ENCODE measurements at regions not wholly inside any gene's neighbourhood (a gene's known extent, or its start where the extent isn't known, plus 50 kb on each side); places are given as distances from the start of the nearest gene placed in this dataset.

DNA sequence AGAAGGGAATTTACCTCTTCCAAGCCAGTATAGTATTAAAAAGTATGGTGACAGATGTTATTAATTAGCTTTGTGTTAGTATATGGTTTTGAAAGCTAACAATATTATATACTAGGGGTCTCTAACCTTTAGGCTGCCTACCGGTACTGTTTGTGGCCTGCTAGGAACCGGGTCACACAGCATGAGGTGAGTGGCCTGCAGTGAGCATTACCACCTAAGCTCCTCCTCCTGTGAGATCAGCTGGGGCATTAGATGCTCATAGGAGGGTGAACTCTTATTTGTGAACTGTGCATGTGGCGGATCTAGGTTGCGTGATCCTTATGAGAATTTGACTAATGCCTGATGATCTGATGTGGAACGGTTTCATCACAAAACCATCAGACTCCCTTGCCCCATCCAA lies 583.4 kb upstream of the CDH2 start:
- intact Hi-C loops (cut with DNase I; ENCODE audit: low total_unique reads), result no loop called here

DNA sequence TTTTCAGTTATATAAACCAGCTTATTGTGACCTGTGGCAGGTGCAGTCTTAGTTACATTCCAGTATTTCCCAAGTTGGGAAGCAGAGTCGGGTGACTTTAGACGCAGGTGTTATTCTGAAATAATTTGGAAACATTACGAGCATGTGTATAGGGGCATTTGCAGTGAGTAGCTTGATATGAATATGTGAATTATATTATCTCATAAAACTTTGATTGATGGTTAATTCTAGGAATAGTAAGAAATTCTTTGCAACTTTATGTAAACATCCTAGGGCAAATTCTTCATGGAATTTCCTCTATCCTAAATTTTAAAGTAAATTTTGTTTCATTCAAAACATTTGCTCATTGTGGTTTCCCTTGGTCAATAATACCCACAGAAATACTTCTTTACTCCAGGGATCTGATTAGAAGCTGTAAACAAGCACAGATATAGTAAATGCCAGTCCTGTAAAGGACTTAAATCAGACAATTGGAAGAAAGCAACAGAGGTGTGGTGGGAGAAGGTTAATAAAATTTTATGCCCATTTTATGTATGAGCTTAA lies 580.6 kb upstream of the CDH2 start:
- Histone ChIP-seq H3K4me3 (no peak overlapping the region), H3K27ac (no peak overlapping the region), H3K27me3 (no peaks in the 10 kb centered on the region), H3K9me3 (no peaks in the 10 kb centered on the region), H3K4me1 (no peaks in the 10 kb centered on the region), H3K36me3 (no peaks in the 10 kb centered on the region)
- no peak for DNase-seq
- TF ChIP-seq, protein P1, sequence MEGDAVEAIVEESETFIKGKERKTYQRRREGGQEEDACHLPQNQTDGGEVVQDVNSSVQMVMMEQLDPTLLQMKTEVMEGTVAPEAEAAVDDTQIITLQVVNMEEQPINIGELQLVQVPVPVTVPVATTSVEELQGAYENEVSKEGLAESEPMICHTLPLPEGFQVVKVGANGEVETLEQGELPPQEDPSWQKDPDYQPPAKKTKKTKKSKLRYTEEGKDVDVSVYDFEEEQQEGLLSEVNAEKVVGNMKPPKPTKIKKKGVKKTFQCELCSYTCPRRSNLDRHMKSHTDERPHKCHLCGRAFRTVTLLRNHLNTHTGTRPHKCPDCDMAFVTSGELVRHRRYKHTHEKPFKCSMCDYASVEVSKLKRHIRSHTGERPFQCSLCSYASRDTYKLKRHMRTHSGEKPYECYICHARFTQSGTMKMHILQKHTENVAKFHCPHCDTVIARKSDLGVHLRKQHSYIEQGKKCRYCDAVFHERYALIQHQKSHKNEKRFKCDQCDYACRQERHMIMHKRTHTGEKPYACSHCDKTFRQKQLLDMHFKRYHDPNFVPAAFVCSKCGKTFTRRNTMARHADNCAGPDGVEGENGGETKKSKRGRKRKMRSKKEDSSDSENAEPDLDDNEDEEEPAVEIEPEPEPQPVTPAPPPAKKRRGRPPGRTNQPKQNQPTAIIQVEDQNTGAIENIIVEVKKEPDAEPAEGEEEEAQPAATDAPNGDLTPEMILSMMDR (IDR thresholded peaks at IDR 0.05), result no peak
- intact Hi-C loops (cut with DNase I; ENCODE audit: low total_unique reads), result no loop called here

More for the DNA sequence above, 583.4 kb upstream of the CDH2 start:
- Histone ChIP-seq H3K27me3 (no peaks in the 10 kb centered on the region), H3K4me3 (no peak overlapping the region), H3K36me3 (no peaks in the 10 kb centered on the region), H3K4me1 (no peaks in the 10 kb centered on the region), H3K9me3 (no peaks in the 10 kb centered on the region), H3K27ac (no peak overlapping the region)
- no peak for DNase-seq
- TF ChIP-seq, protein P1 (IDR thresholded peaks at IDR 0.05), result no peak

- no peak overlapping the region for H3K4me3 ChIP-seq
- no peaks in the 10 kb centered on the region for H3K9me3 ChIP-seq
- no peaks in the 10 kb centered on the region for H3K4me1 ChIP-seq
- DNase-seq, result no peak
- H3K36me3 ChIP-seq, result no peaks in the 10 kb centered on the region
- intact Hi-C loops (cut with DNase I; ENCODE audit: low total_unique reads), result no loop called here
- H3K27ac ChIP-seq, result no peak overlapping the region
- no peaks in the 10 kb centered on the region for H3K27me3 ChIP-seq
- TF ChIP-seq, protein P1 (IDR thresholded peaks at IDR 0.05), result no peak
Observed at GRCh38 chr18:28743115-28743514, 566.2 kb upstream of the CDH2 start.

GRCh38 chr18:28740575-28740974 lies 563.6 kb upstream of the CDH2 start:
- no peak for DNase-seq
- intact Hi-C loops (cut with DNase I; ENCODE audit: low total_unique reads), result no loop called here
- no peaks in the 10 kb centered on the region for H3K4me1 ChIP-seq
- TF ChIP-seq, protein P1 (IDR thresholded peaks at IDR 0.05), result no peak
- H3K4me3 ChIP-seq, result no peak overlapping the region
- H3K27me3 ChIP-seq, result no peaks in the 10 kb centered on the region
- H3K9me3 ChIP-seq, result no peaks in the 10 kb centered on the region
- H3K36me3 ChIP-seq, result no peaks in the 10 kb centered on the region
- H3K27ac ChIP-seq, result no peak overlapping the region

DNA sequence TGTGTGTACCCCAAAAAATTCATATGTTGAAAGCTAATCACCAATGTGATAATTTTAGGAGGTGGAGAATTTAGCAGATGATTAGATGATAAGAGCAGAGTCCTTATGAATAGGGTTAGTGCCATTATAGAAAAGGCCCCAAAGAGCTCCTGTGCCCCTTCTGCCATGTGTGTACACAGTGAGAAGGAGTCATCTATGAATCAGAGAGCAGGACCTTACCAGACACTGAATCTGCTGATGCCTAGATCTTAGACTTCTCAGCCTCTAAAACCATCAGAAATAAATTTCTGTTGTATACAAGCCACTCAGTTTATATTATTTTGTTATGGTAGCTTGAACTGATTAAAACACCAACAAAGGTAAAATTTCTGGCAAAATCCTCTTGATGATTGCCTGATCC lies 560.0 kb upstream of the CDH2 start:
- no peak overlapping the region for H3K27ac ChIP-seq
- H3K36me3 ChIP-seq, result no peaks in the 10 kb centered on the region
- no peaks in the 10 kb centered on the region for H3K27me3 ChIP-seq
- H3K4me3 ChIP-seq, result no peak overlapping the region
- intact Hi-C loops (cut with DNase I; ENCODE audit: low total_unique reads), result no loop called here
- no peaks in the 10 kb centered on the region for H3K9me3 ChIP-seq
- no peaks in the 10 kb centered on the region for H3K4me1 ChIP-seq
- TF ChIP-seq, protein P1 (IDR thresholded peaks at IDR 0.05), result no peak
- DNase-seq, result no peak

DNA sequence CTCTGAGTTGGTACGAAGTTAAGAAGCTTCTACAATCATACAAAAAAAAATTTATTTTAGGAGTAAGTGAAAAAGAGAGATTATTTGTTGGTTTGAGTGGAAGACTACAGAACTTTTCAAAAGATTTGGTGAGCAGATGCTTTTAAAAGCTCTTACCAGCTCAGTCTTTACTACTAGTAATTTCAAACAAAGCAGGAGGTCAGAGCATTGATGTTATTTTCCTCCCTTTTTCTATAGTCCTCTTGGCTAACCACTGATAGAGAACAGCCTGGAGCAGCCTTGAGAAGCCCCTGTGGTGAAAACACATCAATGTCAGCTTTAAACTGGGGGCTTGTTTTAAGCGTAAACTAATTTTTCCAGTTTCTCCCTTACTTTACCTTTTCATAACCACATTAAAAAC lies 559.3 kb upstream of the CDH2 start:
- TF ChIP-seq, protein P1 (IDR thresholded peaks at IDR 0.05), result no peak
- Histone ChIP-seq H3K4me3 (no peak overlapping the region), H3K36me3 (no peaks in the 10 kb centered on the region), H3K27ac (peak overlapping the region in 1 of 2 donors; percentile 15), H3K27me3 (no peaks in the 10 kb centered on the region), H3K9me3 (no peaks in the 10 kb centered on the region), H3K4me1 (no peaks in the 10 kb centered on the region)
- DNase-seq, result no peak
- intact Hi-C loops (cut with DNase I; ENCODE audit: low total_unique reads), result no loop called here

Measured in tibial artery (tissue), 4 donors.